Middle frontal gyrus (tissue), 1 donor: ENCODE measurements at regions not wholly inside any gene's neighbourhood (a gene's known extent, or its start where the extent isn't known, plus 50 kb on each side); places are given as distances from the start of the nearest gene placed in this dataset.
"Not testable (repeated sequence)": the region's sequence is repeated elsewhere in the genome, so short reads cannot be mapped to it uniquely, and the experiment has no call there.

ENCODE experiments used
- DNase-seq: peaks from one replicate; pipeline ENCODE4 v3.0.0-alpha.2; 2015; ENCODE audit warnings: low spot score; ENCODE audit errors: extremely low spot score

DNA sequence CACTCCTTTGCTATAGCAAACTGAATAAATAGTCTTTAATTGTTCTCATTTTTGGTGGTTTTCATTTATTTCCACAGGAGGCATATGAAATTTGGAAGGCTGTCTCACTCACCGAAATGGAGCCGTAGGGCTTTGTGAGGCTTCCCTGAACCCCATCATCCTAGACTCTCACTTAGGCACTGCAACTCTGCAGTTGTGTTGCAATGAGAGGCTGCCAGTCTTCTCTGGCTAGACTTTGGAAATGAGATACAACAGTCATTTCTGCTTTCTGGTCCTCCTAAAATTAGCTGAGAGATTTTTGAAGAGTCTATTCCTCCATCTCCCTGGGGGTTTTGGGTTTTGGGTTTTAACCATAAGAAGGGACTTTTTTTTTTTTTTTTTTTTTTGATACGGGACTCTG is 146.5 kb downstream of the SH3BGRL start:
- no peak for DNase-seq

DNA sequence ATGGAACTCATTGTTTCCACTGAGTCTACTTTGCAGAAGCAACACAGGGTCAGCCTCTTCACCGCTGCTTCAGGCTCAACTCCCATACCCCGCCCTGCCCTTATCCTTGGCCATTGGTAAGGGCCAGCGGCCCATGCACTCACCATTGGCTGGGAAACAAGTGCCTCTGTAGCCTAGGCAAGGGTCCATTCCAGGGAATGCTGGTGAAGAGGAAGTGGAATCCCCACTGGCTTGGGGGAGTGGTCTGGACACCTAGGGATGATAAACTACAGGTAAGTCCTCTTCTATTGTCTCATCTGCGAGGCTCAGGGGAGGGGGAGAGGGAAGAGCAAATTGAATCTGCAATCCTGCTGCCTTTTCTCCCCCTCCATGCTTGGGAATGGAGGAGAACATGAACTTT is 153.1 kb downstream of the SH3BGRL start:
- DNase-seq = no peak

DNA sequence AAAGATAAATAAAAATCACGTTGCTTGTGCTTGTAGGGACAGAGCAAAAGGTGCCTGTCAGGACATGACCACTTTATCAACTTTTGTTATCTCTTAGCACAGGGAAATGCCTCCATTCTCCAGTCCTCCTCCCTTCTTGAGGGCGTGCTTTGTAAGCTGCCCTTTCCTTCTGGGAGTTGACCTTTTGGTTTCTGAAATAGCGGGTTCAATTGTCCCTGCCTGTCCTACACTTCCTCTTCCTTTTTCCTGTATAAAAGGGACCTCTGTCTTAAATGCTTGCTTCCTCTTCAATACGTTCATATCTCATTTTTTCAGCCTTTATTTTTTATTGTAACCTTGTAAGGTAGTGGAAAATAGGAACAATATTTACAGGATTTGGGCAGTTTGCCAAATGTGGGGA is 153.5 kb downstream of the SH3BGRL start:
- no peak for DNase-seq

DNA sequence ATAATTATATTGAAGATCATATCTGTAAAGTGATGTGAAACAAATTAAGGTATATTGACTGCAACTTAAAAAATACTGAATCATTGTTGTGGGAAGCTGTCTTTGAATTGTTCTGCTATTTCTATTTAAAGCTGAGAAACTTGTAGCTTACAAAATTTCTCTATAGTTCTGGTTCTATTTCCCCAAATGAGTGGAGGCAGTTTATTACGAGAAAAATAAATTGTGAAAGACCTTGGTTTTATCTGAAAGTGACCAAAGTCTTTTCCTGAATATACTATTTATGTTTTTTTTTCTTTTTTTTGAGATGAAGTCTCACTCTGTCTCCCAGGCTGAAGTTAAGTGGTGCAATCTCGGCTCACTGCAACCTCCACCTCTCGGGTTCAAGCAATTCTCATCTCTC is 165.4 kb downstream of the SH3BGRL start:
- no peak for DNase-seq

DNA sequence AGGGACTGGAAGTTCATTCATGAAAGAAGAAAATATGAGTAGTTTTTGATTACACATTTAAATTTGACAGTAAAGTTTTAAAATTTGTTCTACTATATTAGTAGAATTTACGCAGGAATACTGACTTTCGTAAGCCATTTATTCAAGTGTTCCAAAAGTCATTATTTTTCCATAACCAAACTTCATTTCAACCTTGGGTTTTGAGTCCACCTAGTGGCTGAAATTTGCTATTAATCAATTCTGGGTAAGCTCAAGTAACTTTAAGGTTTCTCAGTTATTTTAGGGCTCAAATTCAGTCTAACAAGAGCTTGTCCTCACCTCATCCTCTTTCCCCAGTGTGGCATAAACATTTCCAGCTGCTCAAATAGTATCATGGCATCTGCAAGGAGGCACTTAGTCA is 175.4 kb downstream of the SH3BGRL start:
- peak; percentile 3 for DNase-seq

DNA sequence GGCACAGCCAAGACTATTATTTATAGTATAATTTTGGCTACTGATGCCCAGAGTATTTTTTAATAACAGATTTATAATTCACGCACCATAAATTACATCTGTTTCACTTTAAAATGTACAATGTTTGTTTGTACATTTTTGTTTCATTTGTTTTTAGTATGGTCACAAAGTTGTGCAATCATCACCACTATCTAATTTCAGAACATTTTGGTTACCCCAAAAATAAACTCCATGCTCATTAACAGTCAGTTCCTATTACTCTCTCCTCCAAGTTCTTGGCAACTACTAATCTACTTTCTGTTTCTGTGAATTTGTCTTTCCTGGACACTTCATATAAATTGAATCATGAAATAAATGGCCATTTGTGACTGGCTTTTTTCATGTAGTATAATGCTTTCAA is 176.7 kb downstream of the SH3BGRL start:
- DNase-seq = no peak

DNA sequence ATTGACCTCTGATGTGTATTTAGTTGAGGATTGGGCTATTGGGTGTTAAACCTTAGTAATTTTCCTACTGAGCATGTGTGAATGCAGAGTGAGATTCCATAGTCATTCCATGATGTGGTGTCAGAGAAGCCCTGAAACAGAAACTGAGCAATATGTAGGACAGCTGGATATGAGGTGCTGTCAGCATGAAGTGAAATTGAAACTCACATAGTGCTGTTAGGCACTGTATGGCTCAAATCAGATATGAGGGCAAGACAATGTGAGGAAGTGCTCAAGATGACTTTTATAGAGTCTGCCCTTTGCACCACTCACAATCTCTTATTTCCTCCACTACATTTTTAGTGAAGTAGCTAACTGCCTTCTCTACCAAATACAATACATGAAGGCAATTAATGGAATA is 188.3 kb downstream of the SH3BGRL start:
- DNase-seq = no peak

DNA sequence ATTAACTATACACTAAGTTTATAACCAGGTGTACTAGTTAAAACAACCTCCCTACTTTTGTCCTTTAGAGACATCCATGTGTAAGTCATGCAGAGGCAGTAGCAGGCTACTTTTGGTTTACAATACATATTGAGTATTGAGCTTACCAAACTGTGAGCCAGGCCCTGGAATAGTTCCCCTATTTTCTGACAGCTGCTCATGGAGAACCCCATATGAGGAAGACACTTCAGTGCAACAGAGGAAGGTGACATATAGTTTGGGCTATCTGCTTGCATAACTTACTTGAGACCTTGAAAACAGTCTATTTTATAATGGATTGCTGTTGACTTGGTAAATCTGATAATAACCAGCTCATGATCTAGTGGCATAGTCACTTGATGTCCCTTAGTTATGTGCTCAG is 190.5 kb downstream of the SH3BGRL start:
- no peak for DNase-seq

DNA sequence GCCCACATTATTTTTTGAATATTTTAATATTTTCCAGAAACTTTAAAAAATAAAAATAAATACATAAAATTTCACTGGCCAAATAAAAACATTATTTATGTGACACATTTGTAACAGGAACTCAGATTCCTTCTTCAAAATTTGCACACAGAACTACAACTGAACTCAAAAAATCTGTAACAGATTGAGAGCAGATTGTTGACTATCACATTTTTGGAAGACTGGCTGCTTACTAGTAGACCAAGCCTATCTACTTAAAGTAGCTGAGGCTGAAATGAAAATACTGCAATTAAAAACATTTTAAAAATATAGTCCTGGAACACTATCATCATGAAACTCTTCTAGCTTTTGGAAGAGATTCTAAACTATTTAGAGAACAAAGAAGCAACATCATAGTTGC is 203.9 kb downstream of the SH3BGRL start:
- no peak for DNase-seq

DNA sequence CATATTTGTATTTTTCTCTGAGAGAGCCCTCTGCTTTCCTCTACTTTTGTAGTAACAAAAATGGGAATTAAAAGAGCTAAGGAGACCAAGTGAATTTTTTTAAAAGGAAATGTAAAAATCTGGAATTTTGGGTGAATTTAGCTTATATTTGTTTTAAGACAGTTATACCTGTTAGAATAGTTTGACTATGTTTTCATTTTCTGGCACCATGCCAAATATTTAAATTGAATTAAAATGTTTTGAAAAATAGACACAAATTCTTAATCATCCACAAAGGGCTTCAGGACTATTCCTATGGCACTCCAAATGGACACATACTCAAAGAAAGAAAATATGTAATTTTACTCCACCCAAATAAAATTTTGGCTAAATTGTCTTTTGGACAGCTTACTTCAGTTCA is 209.6 kb downstream of the SH3BGRL start:
- DNase-seq = no peak

DNA sequence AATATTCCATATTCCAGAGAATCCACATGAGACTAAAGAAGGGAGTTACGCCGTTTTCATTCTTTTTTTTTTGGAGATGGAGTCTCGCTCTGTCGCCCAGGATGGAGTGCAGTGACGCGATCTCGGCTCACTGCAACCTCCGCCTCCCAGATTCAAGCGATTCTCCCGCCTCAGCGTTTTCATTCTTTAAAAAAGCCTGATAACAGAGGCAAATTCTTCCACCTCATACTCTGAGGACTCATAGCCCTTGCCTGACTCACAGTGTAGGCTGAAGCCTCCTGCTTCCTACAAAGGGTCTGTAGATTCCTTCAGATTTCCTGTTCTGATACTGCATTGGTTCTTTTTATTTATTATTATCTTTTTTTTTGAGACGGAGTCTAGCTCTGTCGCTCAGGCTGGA is 210.5 kb downstream of the SH3BGRL start:
- no peak for DNase-seq

DNA sequence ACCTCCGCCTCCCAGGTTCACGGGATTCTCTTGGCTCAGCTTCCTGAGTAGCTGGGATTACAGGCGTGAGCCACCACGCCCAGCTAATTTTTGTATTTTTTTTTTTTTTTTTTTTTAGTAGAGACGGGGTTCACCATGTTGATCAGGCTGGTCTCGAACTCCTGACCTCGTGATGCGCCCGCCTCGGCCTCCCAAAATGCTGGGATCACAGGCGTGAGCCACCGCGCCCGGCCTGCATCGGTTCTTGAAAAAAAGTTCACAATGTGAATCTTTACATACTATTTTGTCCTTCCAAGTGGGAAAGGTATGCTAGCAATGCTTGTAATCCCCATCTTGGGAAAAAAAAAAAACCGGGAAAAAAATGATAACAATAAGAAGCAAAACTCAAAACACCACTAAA is 211.0 kb downstream of the SH3BGRL start:
- DNase-seq = not testable (repeated sequence)

DNA sequence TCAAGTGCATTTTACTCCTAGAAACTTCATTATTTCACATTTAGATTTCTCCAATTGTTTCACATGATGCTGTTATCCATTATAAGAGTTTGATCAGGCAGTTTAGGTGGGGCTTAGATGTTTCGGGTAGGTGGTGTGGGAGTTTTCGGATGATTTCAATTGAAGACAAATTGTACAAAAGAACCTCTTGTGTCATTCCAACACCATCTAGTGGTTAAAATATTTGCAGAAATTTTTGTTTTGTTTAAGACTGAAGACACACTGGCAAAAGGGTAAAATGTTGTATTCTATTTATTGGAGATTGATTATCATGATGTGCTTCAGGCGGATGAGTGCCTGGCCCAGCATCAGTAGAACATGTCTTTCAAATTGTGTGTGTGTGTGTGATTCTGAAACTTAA is 212.7 kb downstream of the SH3BGRL start:
- no peak for DNase-seq
